Natural killer cell (primary cell): ENCODE measurements at regions not wholly inside any gene's neighbourhood (a gene's known extent, or its start where the extent isn't known, plus 50 kb on each side); places are given as distances from the start of the nearest gene placed in this dataset.

Source experiments
- ATAC-seq, 3 donors: fragments of 150-1000 bp in 2 of 3; fragments of 200-7000 bp in 1 of 3; cut with Tn5 transposase; 1 replicate in 1 of 3; 2 replicates in 2 of 3; pipeline ENCODE4 v1.10.0; 2021; ENCODE audit warnings: mild to moderate bottlenecking in 2 of 3, moderate library complexity in 2 of 3
- DNase-seq, 2 donors: peaks; one replicate each; pipeline versions ENCODE4 v3.0.0 to v3.0.0-alpha.2; 2013 to 2021; ENCODE audit warnings: mixed read lengths in 1 of 2
- H3K27ac ChIP-seq: one replicate; pipeline ENCODE4 v1.5.1; 2013; ENCODE audit warnings: mild to moderate bottlenecking, low read length
- H3K27me3 ChIP-seq: one replicate; pipeline ENCODE4 v1.6.1; 2013; ENCODE audit warnings: low read length; ENCODE audit not compliant: control insufficient read depth, insufficient read depth
- H3K36me3 ChIP-seq: one replicate; pipeline ENCODE4 v1.6.1; 2013; ENCODE audit warnings: low read length; ENCODE audit not compliant: control insufficient read depth, insufficient read depth
- H3K4me1 ChIP-seq: one replicate; pipeline ENCODE4 v1.6.1; 2013; ENCODE audit warnings: low read length; ENCODE audit not compliant: control insufficient read depth, insufficient read depth
- H3K4me3 ChIP-seq: one replicate; pipeline ENCODE4 v1.5.1; 2013; ENCODE audit warnings: low read length
- H3K9me3 ChIP-seq: one replicate; pipeline ENCODE4 v1.6.1; 2013; ENCODE audit warnings: low read length; ENCODE audit not compliant: control insufficient read depth, insufficient read depth
- H3K27ac Mint-ChIP-seq, 2 donors: one replicate each; pipeline ENCODE4 v1.8.0; 2022; ENCODE audit warnings: mild to moderate bottlenecking in 2 of 2, mixed read lengths in 2 of 2, moderate library complexity in 1 of 2
- H3K27me3 Mint-ChIP-seq, 2 donors: one replicate each; pipeline ENCODE4 v1.8.0; 2022; ENCODE audit warnings: low read depth in 2 of 2, mixed read lengths in 2 of 2
- H3K36me3 Mint-ChIP-seq: one replicate; pipeline ENCODE4 v1.8.0; 2022; ENCODE audit warnings: mixed read lengths
- H3K4me1 Mint-ChIP-seq, 2 donors: one replicate each; pipeline ENCODE4 v1.8.0; 2022; ENCODE audit warnings: mixed read lengths in 2 of 2
- H3K4me3 Mint-ChIP-seq: one replicate; pipeline ENCODE4 v1.8.0; 2022; ENCODE audit warnings: mild to moderate bottlenecking, moderate library complexity, mixed read lengths
- H3K9me3 Mint-ChIP-seq, 2 donors: one replicate each; pipeline ENCODE4 v1.8.0; 2022; ENCODE audit warnings: mixed read lengths in 2 of 2
- CTCF ChIP-seq: fragments of 200-600 bp; IDR thresholded peaks from one replicate; pipeline ENCODE4 v1.8.0; 2022; ENCODE audit warnings: antibody characterized with exemption
- WGBS: methylation state at CpG from one replicate; pipeline ENCODE4 v1.1.7; 2013; ENCODE audit warnings: missing lambda C conversion rate; ENCODE audit not compliant: insufficient coverage; 5-methylcytosine and 5-hydroxymethylcytosine counted together
- intact Hi-C: fragments of 100-400 bp; cut with micrococcal nuclease; formaldehyde crosslinking; loops from one replicate; pipeline ENCODE4 v1.14.2; 2022

GRCh38 chr7:63031838-63032436 is 966.7 kb upstream of the ZNF722 start:
- 79% methylated on average over 15 of the region's 16 CpGs for WGBS
- H3K9me3 Mint-ChIP-seq: peaks cover 12 to 26% of the 10 kb centered on the region in 2 donors
- no peak overlapping the region for H3K27ac Mint-ChIP-seq

GRCh38 chr7:63037242-63037641 is 961.4 kb upstream of the ZNF722 start:
- TF ChIP-seq CTCF: no peak

More at GRCh38 chr7:63031838-63032436, 966.7 kb upstream of the ZNF722 start:
- Histone ChIP-seq H3K36me3 (no peaks in the 10 kb centered on the region), H3K27me3 (no peaks in the 10 kb centered on the region), H3K4me1 (no peaks in the 10 kb centered on the region), H3K27ac (no peak overlapping the region), H3K4me3 (no peak overlapping the region), H3K9me3 (peaks cover 29% of the 10 kb centered on the region)
- Mint-ChIP-seq H3K36me3 (peaks cover 5% of the 10 kb centered on the region), H3K27me3 (no peaks in the 10 kb centered on the region), H3K4me3 (no peak overlapping the region), H3K4me1 (no peaks in the 10 kb centered on the region)
- TF ChIP-seq CTCF: no peak
- intact Hi-C loops: no loop called here
- no peak for ATAC-seq
- DNase-seq: no peak

GRCh38 chr7:63038987-63039386 is 959.7 kb upstream of the ZNF722 start:
- intact Hi-C loops: no loop called here
- no peak for ATAC-seq

More at GRCh38 chr7:63037242-63037641, 961.4 kb upstream of the ZNF722 start:
- Mint-ChIP-seq H3K27me3 (no peaks in the 10 kb centered on the region), H3K27ac (no peak overlapping the region), H3K36me3 (peaks cover 7% of the 10 kb centered on the region), H3K9me3 (peaks cover 20 to 38% of the 10 kb centered on the region in 2 donors), H3K4me3 (no peak overlapping the region), H3K4me1 (no peaks in the 10 kb centered on the region)
- no peak overlapping the region for H3K4me3 ChIP-seq
- peaks cover 56% of the 10 kb centered on the region for H3K9me3 ChIP-seq
- intact Hi-C loops: no loop called here
- ATAC-seq (no peak), DNase-seq (no peak)
- no peaks in the 10 kb centered on the region for H3K4me1 ChIP-seq
- no peaks in the 10 kb centered on the region for H3K27me3 ChIP-seq
- H3K27ac ChIP-seq: no peak overlapping the region
- 64% methylated on average over 5 of the region's 6 CpGs for whole genome bisulfite sequencing
- no peaks in the 10 kb centered on the region for H3K36me3 ChIP-seq

More at GRCh38 chr7:63038987-63039386, 959.7 kb upstream of the ZNF722 start:
- peaks cover 23 to 38% of the 10 kb centered on the region in 2 donors for H3K9me3 Mint-ChIP-seq
- Histone ChIP-seq H3K27ac (no peak overlapping the region), H3K36me3 (no peaks in the 10 kb centered on the region), H3K27me3 (no peaks in the 10 kb centered on the region), H3K4me1 (no peaks in the 10 kb centered on the region), H3K4me3 (no peak overlapping the region), H3K9me3 (peaks cover 67% of the 10 kb centered on the region)
- TF ChIP-seq CTCF: no peak
- H3K4me1 Mint-ChIP-seq: no peaks in the 10 kb centered on the region
- H3K27ac Mint-ChIP-seq: no peak overlapping the region
- DNase-seq: no peak
- peaks cover 7% of the 10 kb centered on the region for H3K36me3 Mint-ChIP-seq
- WGBS: 89% methylated on average over 4 of the region's 4 CpGs
- no peak overlapping the region for H3K4me3 Mint-ChIP-seq
- no peaks in the 10 kb centered on the region for H3K27me3 Mint-ChIP-seq
